ENCODE measurements at regions not wholly inside any gene's neighbourhood (a gene's known extent, or its start where the extent isn't known, plus 50 kb on each side); places are given as distances from the start of the nearest gene placed in this dataset.
"Not testable (repeated sequence)": the region's sequence is repeated elsewhere in the genome, so short reads cannot be mapped to it uniquely, and the experiment has no call there.

GRCh38 chr21:13979608-13980007 is 231.1 kb downstream of the LIPI start:
- TF ChIP-seq CTCF (IDR thresholded peaks at IDR 0.05 in 4 of 5, conservative IDR thresholded peaks at IDR 0.05 in 1 of 5); POLR2A (IDR thresholded peaks at IDR 0.05): not testable (repeated sequence)

Measured in gastrocnemius medialis (tissue), 4 donors.